ENCODE measurements at regions not wholly inside any gene's neighbourhood (a gene's known extent, or its start where the extent isn't known, plus 50 kb on each side); places are given as distances from the start of the nearest gene placed in this dataset.

- Histone ChIP-seq H3K4me1 (ENCODE audit: insufficient read depth, low read length) (peaks cover 14% of the 10 kb centered on the region; the same call in 1 of the 2 replicates), H3K9me3 (ENCODE audit: insufficient read depth, low read depth, low read length) (no peaks in the 10 kb centered on the region), H3K27me3 (ENCODE audit: insufficient read depth, low read length) (no peaks in the 10 kb centered on the region), H3K36me3 (ENCODE audit: insufficient read depth, low read length) (no peaks in the 10 kb centered on the region), H3K27ac (ENCODE audit: low read depth, low read length) (no peak overlapping the region), H3K4me3 (ENCODE audit: low read length) (no peak overlapping the region), H3K9ac (ENCODE audit: low read depth, low read length) (no peak overlapping the region)
- WGBS = 92% methylated on average over 3 of the region's 3 CpGs
Observed at GRCh38 chr19:28839455-28839854, 373.5 kb downstream of the UQCRFS1 start.

DNA sequence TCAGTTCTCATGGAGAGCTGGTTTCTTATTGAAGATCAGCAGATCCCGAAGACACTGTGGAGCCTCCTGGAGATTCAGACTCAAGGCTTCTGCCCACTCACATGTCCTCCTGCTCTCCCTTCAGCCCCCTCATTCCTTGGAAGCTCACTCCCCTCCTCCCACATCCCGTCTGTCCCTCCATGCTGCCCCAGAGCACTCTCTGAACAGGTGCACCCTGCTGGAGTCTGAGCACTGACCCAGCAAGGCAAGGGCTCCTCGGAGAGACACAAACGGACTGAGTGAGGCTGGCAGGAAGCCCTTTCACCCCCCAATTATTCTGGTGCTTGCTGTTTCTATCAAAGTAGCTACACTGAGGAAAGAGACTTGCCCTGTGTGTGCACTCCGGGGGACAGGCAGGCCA lies 374.0 kb downstream of the UQCRFS1 start:
- Histone ChIP-seq H3K36me3 (ENCODE audit: insufficient read depth, low read length) (no peaks in the 10 kb centered on the region), H3K4me1 (ENCODE audit: insufficient read depth, low read length) (peaks cover 14% of the 10 kb centered on the region; the same call in 1 of the 2 replicates), H3K4me3 (ENCODE audit: low read length) (no peak overlapping the region), H3K9me3 (ENCODE audit: insufficient read depth, low read depth, low read length) (no peaks in the 10 kb centered on the region), H3K9ac (ENCODE audit: low read depth, low read length) (no peak overlapping the region), H3K27me3 (ENCODE audit: insufficient read depth, low read length) (no peaks in the 10 kb centered on the region), H3K27ac (ENCODE audit: low read depth, low read length) (no peak overlapping the region)
- WGBS = 68% methylated on average over 5 of the region's 5 CpGs

DNA sequence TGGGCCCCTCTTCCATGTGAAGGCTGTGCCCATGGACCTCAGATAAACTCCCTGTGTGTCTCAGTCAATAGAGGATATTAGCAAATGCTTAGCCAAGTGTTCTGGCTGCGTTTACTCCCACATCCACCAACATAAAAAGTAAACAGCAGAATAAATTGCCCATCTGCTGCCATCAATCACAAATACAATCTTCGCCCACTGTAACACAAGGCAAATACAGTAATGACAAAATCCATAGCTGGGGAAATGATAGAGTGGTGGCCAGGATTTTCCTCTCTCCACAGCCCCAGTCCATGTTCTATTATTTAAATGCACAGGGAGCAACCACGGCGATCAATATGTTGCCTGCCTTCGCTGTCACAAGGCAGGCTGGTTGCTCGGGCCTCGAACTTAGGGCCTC lies 376.5 kb downstream of the UQCRFS1 start:
- Histone ChIP-seq H3K36me3 (ENCODE audit: insufficient read depth, low read length) (no peaks in the 10 kb centered on the region), H3K27ac (ENCODE audit: low read depth, low read length) (no peak overlapping the region), H3K9ac (ENCODE audit: low read depth, low read length) (no peak overlapping the region), H3K9me3 (ENCODE audit: insufficient read depth, low read depth, low read length) (no peaks in the 10 kb centered on the region), H3K4me3 (ENCODE audit: low read length) (no peak overlapping the region), H3K27me3 (ENCODE audit: insufficient read depth, low read length) (no peaks in the 10 kb centered on the region), H3K4me1 (ENCODE audit: insufficient read depth, low read length) (peaks cover 12% of the 10 kb centered on the region; the same call in 1 of the 2 replicates)
- 92% methylated on average over 7 of the region's 7 CpGs for WGBS

GRCh38 chr19:28834996-28835395 lies 378.0 kb downstream of the UQCRFS1 start:
- Histone ChIP-seq H3K9ac (ENCODE audit: low read depth, low read length) (no peak overlapping the region), H3K9me3 (ENCODE audit: insufficient read depth, low read depth, low read length) (no peaks in the 10 kb centered on the region), H3K27ac (ENCODE audit: low read depth, low read length) (no peak overlapping the region), H3K4me1 (ENCODE audit: insufficient read depth, low read length) (no peaks in the 10 kb centered on the region), H3K36me3 (ENCODE audit: insufficient read depth, low read length) (no peaks in the 10 kb centered on the region), H3K4me3 (ENCODE audit: low read length) (no peak overlapping the region), H3K27me3 (ENCODE audit: insufficient read depth, low read length) (no peaks in the 10 kb centered on the region)
- WGBS = 78% methylated on average over 3 of the region's 3 CpGs

- Histone ChIP-seq H3K4me3 (ENCODE audit: low read length) (no peak overlapping the region), H3K9ac (ENCODE audit: low read depth, low read length) (no peak overlapping the region), H3K27me3 (ENCODE audit: insufficient read depth, low read length) (no peaks in the 10 kb centered on the region), H3K36me3 (ENCODE audit: insufficient read depth, low read length) (no peaks in the 10 kb centered on the region), H3K4me1 (ENCODE audit: insufficient read depth, low read length) (no peaks in the 10 kb centered on the region), H3K9me3 (ENCODE audit: insufficient read depth, low read depth, low read length) (no peaks in the 10 kb centered on the region), H3K27ac (ENCODE audit: low read depth, low read length) (no peak overlapping the region)
- WGBS = 83% methylated on average over 5 of the region's 5 CpGs
Observed at GRCh38 chr19:28831462-28831861, 381.5 kb downstream of the UQCRFS1 start.

DNA sequence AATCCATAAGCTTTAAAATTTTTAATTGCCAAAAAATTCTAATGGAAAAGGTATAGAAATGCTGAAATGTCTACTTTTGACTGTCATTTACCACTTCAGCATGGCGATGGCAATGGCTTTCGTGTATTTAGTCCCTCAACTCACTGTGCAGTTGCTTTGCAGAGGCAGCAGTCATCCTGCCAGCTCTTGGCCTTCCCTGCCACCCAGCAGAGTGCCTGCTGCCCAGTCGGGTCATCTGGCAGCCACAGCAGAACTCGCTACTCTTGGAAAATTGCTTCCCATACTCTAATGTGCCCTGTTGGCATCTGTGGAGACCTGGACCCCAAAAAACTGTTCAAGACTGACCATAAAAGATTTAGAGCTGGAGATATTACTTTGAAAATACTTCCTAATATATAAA lies 383.2 kb downstream of the UQCRFS1 start:
- Histone ChIP-seq H3K4me1 (ENCODE audit: insufficient read depth, low read length) (no peaks in the 10 kb centered on the region), H3K27me3 (ENCODE audit: insufficient read depth, low read length) (no peaks in the 10 kb centered on the region), H3K36me3 (ENCODE audit: insufficient read depth, low read length) (no peaks in the 10 kb centered on the region), H3K4me3 (ENCODE audit: low read length) (no peak overlapping the region), H3K27ac (ENCODE audit: low read depth, low read length) (no peak overlapping the region), H3K9ac (ENCODE audit: low read depth, low read length) (no peak overlapping the region), H3K9me3 (ENCODE audit: insufficient read depth, low read depth, low read length) (no peaks in the 10 kb centered on the region)
- WGBS = 78% methylated on average over 4 of the region's 4 CpGs

GRCh38 chr19:28829359-28829758 lies 383.6 kb downstream of the UQCRFS1 start:
- H3K9me3 ChIP-seq (ENCODE audit: insufficient read depth, low read depth, low read length) = no peaks in the 10 kb centered on the region
- 63% methylated on average over 1 of the region's 1 CpG for WGBS
- H3K36me3 ChIP-seq (ENCODE audit: insufficient read depth, low read length) = no peaks in the 10 kb centered on the region
- H3K27me3 ChIP-seq (ENCODE audit: insufficient read depth, low read length) = no peaks in the 10 kb centered on the region
- H3K9ac ChIP-seq (ENCODE audit: low read depth, low read length) = no peak overlapping the region
- peaks cover 3% of the 10 kb centered on the region; the same call in 1 of the 2 replicates for H3K4me1 ChIP-seq (ENCODE audit: insufficient read depth, low read length)
- no peak overlapping the region for H3K27ac ChIP-seq (ENCODE audit: low read depth, low read length)
- H3K4me3 ChIP-seq (ENCODE audit: low read length) = no peak overlapping the region

- Histone ChIP-seq H3K9ac (ENCODE audit: low read depth, low read length) (no peak overlapping the region), H3K27me3 (ENCODE audit: insufficient read depth, low read length) (no peaks in the 10 kb centered on the region), H3K27ac (ENCODE audit: low read depth, low read length) (no peak overlapping the region), H3K4me1 (ENCODE audit: insufficient read depth, low read length) (peaks cover 13% of the 10 kb centered on the region), H3K9me3 (ENCODE audit: insufficient read depth, low read depth, low read length) (no peaks in the 10 kb centered on the region), H3K36me3 (ENCODE audit: insufficient read depth, low read length) (no peaks in the 10 kb centered on the region), H3K4me3 (ENCODE audit: low read length) (no peak overlapping the region)
- 89% methylated on average over 10 of the region's 10 CpGs for WGBS
Observed at GRCh38 chr19:28828276-28828870, 384.6 kb downstream of the UQCRFS1 start.

DNA sequence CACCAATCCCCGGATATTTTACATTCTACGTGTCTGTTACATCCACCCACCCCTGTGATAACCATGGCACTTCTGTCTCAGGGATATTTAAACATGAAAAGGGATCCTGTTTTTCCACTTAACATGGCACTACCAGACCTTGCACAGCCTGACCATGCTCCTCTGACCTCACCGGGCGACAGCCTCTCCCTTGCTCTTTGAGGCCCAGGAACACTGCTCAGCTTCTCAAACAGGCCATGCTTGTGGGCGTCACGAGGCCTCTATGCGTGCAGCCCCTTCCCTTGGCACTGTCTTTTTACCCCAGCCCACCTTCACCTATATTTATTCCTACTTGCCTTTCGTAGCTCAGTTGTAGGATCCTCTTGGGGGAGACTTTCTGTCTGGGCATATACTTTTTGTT lies 385.6 kb downstream of the UQCRFS1 start:
- H3K27ac ChIP-seq (ENCODE audit: low read depth, low read length) = no peak overlapping the region
- H3K4me3 ChIP-seq (ENCODE audit: low read length) = no peak overlapping the region
- no peaks in the 10 kb centered on the region for H3K9me3 ChIP-seq (ENCODE audit: insufficient read depth, low read depth, low read length)
- H3K27me3 ChIP-seq (ENCODE audit: insufficient read depth, low read length) = no peaks in the 10 kb centered on the region
- 94% methylated on average over 7 of the region's 8 CpGs for WGBS
- H3K9ac ChIP-seq (ENCODE audit: low read depth, low read length) = no peak overlapping the region
- H3K36me3 ChIP-seq (ENCODE audit: insufficient read depth, low read length) = no peaks in the 10 kb centered on the region
- peaks cover 21% of the 10 kb centered on the region for H3K4me1 ChIP-seq (ENCODE audit: insufficient read depth, low read length)

DNA sequence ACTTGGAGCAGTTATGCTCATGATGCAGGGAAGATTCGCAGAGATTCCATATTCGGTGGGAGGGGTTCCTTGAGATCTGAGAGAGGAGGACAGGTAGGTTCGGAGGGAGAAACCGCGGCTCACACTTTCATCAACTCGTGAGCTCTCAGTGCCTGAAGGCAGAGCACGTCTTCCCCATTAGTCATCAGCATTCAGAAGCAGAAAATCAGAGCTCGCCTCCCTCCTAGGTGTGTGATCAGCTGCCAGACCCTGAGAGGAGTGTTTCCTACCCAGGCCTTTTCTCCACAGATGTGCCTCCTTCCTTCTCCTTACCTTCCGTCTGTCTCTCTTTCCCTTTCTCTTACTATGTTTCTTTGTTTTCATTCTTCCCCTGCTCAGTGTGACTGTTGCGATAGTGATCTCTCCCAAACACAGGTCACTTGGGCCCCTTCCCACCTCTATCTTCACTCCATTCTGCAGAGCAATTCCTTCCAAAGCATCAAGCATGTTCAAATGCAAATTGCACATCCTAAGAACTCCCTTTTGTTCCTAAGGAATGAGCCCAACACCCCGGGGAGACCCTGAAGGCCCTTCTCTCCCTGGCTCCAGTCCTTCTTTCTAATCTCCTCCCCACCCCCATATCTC lies 389.5 kb downstream of the UQCRFS1 start:
- Histone ChIP-seq H3K9me3 (ENCODE audit: insufficient read depth, low read depth, low read length) (no peaks in the 10 kb centered on the region), H3K9ac (ENCODE audit: low read depth, low read length) (peak overlapping the region; percentile 6; the same call in 1 of the 2 replicates), H3K27ac (ENCODE audit: low read depth, low read length) (peak overlapping the region; percentile 83), H3K36me3 (ENCODE audit: insufficient read depth, low read length) (no peaks in the 10 kb centered on the region), H3K4me3 (ENCODE audit: low read length) (no peak overlapping the region), H3K27me3 (ENCODE audit: insufficient read depth, low read length) (no peaks in the 10 kb centered on the region), H3K4me1 (ENCODE audit: insufficient read depth, low read length) (peaks cover 21% of the 10 kb centered on the region)
- 20% methylated on average over 11 of the region's 11 CpGs for WGBS

GRCh38 chr19:28820289-28820688 lies 392.7 kb downstream of the UQCRFS1 start:
- H3K4me3 ChIP-seq (ENCODE audit: low read length) = no peak overlapping the region
- 100% methylated on average over 2 of the region's 2 CpGs for WGBS
- H3K4me1 ChIP-seq (ENCODE audit: insufficient read depth, low read length) = peaks cover 21% of the 10 kb centered on the region
- H3K27me3 ChIP-seq (ENCODE audit: insufficient read depth, low read length) = no peaks in the 10 kb centered on the region
- H3K9ac ChIP-seq (ENCODE audit: low read depth, low read length) = no peak overlapping the region
- no peak overlapping the region for H3K27ac ChIP-seq (ENCODE audit: low read depth, low read length)
- peaks cover 6% of the 10 kb centered on the region; the same call in 1 of the 2 replicates for H3K9me3 ChIP-seq (ENCODE audit: insufficient read depth, low read depth, low read length)
- H3K36me3 ChIP-seq (ENCODE audit: insufficient read depth, low read length) = no peaks in the 10 kb centered on the region
